Activated T-cell treated with anti-CD3 and anti-CD28 coated beads for 4 hours (primary cell): ENCODE measurements at regions not wholly inside any gene's neighbourhood (a gene's known extent, or its start where the extent isn't known, plus 50 kb on each side); places are given as distances from the start of the nearest gene placed in this dataset.
"Not testable (repeated sequence)": the region's sequence is repeated elsewhere in the genome, so short reads cannot be mapped to it uniquely, and the experiment has no call there.

Experiments
- DNase-seq: peaks from one replicate; pipeline ENCODE4 v3.0.0-alpha.2; 2020

DNA sequence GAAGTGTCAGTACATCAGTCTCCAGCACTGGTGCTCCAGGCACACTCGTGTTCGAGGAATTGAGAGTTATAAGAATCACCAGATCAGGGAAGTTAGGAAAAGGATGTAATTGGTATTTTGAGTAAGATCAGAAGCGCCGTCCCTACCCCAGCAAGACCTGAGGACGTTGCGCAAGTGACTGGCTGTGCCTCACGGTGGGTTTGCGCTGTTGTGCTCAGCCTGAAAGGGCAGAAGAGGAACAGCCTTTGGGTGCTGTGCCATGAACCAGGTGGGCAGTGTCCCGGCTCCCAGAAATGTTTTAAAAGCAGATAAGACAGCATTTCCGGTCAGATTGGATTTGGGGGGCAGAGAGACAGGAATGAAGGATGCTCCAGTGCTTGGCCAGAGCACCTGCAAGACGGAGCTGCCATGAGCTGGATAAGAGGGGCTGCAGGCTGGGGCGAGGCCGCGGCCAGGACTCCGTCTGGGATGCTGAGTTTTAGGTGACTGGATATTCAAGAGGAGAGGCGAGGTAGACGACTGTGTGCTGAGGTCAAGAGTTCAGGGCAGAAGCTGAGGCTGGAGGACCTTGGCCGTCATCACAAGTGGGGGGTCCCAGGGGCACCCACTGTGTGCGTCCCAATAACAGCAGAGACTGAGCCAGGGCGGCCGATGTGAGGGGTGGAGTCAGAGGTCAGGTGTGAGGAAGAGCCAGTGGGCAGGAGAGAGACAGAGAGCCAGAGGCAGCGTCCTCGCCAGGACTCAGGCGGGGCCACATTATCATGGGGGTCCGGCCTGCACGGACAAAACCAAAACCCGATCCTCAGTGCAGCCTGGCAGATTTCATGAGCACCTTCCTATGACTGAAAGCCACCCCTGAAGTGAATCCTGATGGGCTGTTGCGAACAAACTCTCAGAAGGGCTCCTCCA is 77.7 kb upstream of the ALKAL2 start:
- no peak for DNase-seq

DNA sequence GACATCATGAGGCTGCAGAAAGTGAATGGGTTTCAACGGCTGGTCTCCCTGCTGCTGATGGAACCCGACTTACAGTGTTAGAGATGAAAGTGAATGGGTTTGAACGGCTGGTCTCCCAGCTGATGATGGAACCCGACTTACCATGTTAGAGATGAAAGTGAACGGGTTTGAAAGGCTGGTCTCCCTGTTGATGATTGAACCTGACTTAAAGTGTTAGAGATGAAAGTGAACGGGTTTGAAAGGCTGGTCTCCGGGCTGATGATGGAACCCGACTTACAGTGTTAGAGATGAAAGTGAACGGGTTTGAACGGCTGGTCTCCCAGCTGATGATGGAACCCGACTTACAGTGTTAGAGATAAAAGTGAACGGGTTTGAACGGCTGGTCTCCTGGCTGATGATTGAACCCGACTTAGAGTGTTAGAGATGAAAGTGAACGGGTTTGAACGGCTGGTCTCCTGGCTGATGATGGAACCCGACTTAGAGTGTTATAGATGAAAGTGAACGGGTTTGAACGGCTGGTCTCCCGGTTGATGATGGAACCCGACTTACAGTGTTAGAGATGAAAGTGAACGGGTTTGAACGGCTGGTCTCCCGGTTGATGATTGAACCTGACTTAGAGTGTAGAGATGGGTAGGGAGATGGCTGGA is 76.1 kb upstream of the ALKAL2 start:
- no peak for DNase-seq

DNA sequence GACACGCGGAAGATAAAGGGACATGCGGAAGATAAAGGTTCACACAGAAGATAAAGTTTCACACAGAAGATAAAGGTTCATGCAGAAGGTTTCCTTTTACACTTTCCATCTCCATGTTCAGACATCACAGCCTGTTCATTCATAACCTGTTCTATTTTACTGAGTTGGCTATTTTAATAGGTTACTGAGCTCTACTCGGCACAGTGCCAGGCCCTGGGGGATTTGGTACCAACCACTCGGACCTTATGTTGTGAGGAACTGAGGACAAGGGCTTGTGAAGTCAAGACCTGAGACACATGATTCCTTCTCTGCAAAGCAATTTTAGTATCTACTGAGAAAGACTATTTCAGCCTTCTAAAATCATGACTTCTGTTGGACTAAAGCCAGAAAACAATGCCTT is 75.0 kb upstream of the ALKAL2 start:
- no peak for DNase-seq

DNA sequence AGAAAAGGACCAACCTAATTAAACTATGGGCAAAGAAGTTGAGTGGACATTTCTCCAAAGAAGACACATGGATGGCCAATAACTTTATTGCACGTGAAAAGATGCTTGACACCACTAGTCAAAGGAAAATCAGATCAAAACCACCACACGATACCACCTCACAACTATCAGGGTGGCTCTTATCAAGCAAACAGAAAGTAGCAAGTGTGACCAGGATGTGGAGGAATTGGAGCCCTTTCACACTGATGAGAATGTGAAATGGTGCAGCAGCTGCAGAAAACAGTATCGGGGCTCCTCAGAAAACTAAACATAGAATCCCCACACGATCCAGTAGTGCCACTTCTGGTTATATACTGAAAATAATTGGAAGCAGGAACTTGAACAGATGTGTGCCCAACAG is 72.2 kb upstream of the ALKAL2 start:
- no peak for DNase-seq

DNA sequence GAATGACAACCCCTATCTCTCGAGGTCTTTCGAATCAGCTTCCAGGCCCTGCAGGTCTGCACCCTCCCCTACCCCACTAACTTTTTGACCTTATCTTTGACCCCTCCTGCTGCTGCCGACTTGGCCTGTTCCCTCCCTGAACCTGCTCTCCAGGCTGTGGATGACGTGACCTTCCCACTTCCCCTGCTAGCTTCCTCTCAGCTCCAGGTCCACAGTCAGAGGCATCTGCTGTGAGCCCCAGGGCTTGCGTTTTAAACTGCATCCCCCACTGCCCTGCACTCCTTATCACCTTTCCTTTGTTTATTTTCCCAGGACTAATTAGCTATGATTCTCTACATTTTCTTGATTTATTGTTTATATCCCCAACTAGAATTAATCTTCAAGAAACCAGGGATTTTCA is 71.2 kb upstream of the ALKAL2 start:
- DNase-seq, result no peak

DNA sequence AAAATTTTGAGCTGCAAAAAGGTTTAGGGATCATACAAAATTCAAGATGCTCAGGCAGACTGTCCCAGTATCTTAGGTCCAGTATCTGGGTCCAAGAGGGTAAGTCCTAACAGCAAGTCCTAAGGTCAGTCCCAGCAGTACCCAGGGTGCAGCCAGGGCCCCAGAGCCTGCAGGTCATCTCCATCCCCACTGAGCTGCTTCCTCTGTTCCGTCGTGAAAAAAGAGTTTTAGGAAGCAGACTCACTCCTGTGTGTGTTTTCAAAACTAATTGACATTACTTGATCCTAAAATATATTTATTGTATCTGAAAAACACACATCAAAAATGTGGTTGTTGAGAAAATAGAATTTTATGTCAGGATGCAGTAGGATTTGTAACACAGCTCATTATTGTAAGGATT is 69.9 kb upstream of the ALKAL2 start:
- no peak for DNase-seq

DNA sequence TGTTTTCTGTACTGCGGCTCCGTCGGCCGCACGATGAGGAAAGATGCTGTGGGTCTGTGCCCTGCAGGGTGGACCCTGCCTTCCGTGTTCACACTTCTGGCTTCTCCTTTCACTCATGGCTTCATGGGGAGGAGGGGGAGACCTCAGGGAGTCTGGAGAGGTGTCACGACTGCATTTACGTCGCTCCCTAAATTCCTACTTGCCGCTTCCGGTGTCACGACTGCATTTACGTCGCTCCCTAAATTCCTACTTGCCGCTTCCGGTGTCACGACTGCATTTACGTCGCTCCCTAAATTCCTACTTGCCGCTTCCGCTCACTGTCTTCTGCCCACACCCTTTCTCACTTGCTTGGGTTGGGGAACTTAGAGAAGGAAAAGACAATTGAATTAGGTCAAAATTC is 68.4 kb upstream of the ALKAL2 start:
- not testable (repeated sequence) for DNase-seq

DNA sequence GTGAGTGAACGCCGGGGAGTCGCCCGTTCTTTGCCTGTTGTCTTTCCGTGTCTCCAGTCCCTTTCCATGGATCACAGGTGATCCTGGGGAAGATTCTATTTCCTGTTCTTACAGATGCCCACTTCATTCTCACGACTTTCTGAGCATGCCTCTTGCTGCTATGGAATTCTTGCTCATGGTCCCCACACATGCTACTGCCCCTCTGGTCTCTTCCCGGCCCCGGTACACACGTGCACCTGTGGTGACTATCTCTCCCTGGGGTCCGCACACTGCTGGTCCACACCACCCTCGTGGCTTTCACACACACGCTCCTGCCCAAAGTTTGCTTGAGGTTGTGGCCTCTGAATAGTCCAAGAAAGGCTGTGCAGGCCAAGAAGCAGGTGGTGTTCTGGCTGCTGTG is 67.9 kb upstream of the ALKAL2 start:
- no peak for DNase-seq

DNA sequence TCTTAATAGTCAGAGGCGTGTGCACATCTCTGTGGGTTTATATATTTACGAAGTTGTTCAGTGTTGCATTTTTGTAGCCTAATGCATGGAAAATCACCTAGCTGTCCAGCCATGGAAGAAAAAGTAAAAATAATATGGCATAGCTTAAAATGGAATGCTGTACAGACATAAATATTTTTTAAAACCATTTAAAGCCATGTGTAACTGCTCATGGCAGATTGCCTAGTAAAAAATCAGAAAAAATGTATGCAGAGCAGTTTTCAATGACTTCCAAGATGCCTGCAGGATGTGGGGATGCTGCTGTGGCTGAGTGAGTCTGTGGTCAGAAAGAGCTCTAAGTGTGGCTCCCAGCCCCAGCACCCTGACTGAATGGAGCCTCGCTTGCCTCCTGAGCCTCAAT is 64.8 kb upstream of the ALKAL2 start:
- no peak for DNase-seq

DNA sequence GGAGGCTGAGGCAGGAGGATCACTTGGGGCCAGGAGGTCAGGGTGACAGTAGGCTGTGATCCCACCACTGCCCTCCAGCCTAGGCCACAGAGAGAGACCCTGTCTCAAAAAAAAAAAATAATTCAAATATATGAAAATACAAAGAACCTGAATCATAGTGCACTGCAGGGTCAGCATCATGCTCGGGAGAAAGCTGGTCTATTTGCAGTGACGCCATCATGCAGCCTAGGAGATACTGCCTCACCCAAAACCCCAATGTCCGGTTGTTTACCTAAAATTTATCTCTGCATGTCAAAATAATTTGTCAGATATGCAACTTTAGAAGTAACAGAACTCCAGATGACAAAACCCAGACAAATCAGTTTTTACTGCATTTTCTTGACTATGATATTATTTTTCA is 61.5 kb upstream of the ALKAL2 start:
- DNase-seq, result no peak

DNA sequence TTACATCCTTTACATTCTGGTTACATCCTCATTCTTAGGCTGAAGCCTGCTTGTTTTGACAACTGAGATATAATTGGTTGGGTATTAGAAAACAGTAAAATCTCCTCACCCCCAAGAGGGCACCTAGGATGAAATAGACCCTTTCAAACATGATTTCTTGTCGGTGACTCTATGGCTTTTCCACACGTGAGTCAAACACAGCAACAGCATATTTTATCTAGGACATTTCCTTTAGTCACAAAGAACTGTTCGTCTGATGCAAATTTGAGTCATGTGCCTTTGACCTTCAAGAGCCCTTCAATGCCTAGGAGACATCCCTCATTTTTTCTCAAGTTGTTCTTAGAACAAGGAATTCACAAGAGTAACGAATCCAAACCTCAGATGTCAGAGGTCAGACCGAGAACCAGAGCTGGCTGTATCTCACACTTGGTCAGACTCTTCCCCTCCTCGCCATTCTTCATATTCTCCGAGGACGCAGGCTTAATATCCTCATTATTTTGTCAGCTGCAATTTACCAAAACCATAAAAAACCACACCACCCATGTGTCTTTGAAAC is 60.5 kb upstream of the ALKAL2 start:
- no peak for DNase-seq

DNA sequence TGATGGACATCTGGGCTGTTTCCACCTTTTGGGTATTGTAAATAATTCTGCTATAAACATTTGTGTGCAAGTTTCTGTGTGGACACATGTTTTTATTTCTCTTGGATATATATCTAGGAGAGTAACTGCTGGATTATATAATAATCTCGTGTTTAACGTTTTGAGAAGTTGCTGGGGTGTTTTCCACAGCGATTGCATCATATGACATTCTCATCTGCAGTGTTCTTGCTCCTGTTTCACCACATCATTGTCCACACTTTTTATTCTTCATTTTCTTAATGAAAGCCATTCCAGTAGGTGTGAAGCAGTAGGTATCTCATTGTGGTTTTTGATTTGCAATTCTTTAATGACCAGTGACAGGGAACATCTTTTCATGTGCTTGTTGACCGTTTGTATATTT is 56.9 kb upstream of the ALKAL2 start:
- DNase-seq, result no peak

DNA sequence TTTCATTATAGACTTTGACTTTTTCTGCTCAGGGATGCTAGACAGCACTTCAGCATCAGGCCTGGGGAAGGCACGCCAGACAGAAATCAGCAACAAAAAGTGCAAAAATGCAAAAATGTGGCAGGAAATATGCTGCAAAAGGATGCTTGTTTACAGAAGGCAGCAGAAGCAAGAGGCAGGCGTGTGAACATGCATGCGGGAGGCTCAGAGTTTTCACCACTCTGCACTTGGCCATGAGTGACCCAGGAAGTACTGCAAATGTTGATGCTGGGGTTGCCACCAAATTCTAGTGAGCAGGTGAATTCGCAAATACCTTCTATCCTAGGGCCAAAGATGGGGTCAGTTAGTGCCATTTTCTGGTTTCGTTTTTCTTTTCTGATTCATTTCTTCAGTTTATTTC is 55.5 kb upstream of the ALKAL2 start:
- no peak for DNase-seq

DNA sequence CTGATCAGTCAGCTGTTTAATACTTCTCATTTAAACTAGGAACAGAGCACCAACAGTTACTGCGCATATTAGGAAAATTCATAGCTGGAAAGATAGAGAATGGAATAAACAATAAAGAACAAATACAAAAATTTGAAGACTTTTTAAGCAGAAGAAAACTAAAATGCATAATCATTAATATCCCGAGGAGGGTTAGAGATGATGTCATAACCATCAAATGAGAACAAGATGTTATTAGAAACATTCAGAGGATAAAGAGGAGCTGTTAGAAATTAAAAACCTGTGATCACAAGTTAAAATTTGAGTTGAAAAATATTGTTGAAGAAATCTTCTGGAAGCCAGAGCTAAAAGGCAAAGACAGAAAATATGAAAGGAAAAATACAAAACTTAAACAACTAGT is 54.0 kb upstream of the ALKAL2 start:
- DNase-seq, result no peak

DNA sequence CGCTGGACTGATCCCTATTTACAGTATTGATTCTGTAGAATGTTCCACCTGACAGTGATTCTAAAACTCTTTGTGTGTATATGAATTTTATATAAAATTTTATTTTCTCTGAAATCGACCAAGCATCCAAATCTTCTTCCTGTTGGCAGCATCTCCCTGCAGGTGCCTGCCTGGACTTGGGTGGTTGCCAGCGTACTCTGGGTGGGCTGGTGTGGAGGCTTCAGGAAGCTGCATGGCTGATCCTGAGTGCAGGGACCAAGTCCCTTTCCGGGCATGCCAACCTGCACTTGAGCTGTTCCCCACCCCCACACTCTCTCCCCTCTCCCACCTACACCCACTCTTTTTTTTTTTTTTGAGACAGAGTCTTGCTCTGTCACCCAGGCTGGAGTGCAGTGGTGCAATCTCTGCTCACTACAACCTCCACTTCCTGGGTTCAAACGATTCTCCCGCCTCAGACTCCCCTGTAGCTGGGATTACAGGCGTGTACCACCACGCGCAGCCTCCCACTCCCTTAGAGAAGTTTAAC is 53.2 kb upstream of the ALKAL2 start:
- no peak for DNase-seq
